Middle frontal gyrus (tissue), 1 donor: ENCODE measurements at regions not wholly inside any gene's neighbourhood (a gene's known extent, or its start where the extent isn't known, plus 50 kb on each side); places are given as distances from the start of the nearest gene placed in this dataset.
A peak's percentile ranks its signal among the peaks of the same experiment; 100 is the strongest.

Source experiments
- DNase-seq: peaks from one replicate; pipeline ENCODE4 v3.0.0-alpha.2; 2015; ENCODE audit warnings: low spot score; ENCODE audit errors: extremely low spot score

GRCh38 chrX:51798701-51799100 lies 55.5 kb downstream of the GSPT2 start:
- no peak for DNase-seq

- peak; percentile 5 for DNase-seq
Measured at GRCh38 chrX:51802917-51803688, 59.9 kb downstream of the GSPT2 start.

GRCh38 chrX:51803833-51804232 lies 60.6 kb downstream of the GSPT2 start:
- no peak for DNase-seq

GRCh38 chrX:51804741-51805140 lies 61.5 kb downstream of the GSPT2 start:
- no peak for DNase-seq

- no peak for DNase-seq
Measured at GRCh38 chrX:51813886-51814460, 70.7 kb downstream of the GSPT2 start.

- DNase-seq: no peak
Measured at GRCh38 chrX:51824061-51824460, 69.4 kb upstream of the MAGED1 start.

- no peak for DNase-seq
Measured at GRCh38 chrX:51825436-51825835, 68.0 kb upstream of the MAGED1 start.

- DNase-seq: no peak
Measured at GRCh38 chrX:51834076-51834475, 59.3 kb upstream of the MAGED1 start.

- no peak for DNase-seq
Measured at GRCh38 chrX:51836823-51837222, 56.6 kb upstream of the MAGED1 start.

GRCh38 chrX:51837451-51837850 lies 56.0 kb upstream of the MAGED1 start:
- DNase-seq: no peak

GRCh38 chrX:51837921-51838320 lies 55.5 kb upstream of the MAGED1 start:
- no peak for DNase-seq
